ENCODE measurements at regions not wholly inside any gene's neighbourhood (a gene's known extent, or its start where the extent isn't known, plus 50 kb on each side); places are given as distances from the start of the nearest gene placed in this dataset.

GRCh38 chr5:164350236-164350635, 844.8 kb downstream of the MAT2B start:
- no peak overlapping the region for H2AFZ ChIP-seq (ENCODE audit: control insufficient read depth, low read depth, low read length)
- CTCF ChIA-PET: interaction anchor here (1.0 to 1.2 kb wide), 2 partner anchors 11 to 126 kb away, joined by 3 to 6 read pairs; no protein-coding TSS in a partner anchor
- no peaks in the 10 kb centered on the region for H3K27me3 ChIP-seq (replicated peaks in 1 of 2; ENCODE audit: control insufficient read depth in 2 of 2, insufficient read depth in 2 of 2, low read length in 1 of 2)
- TF ChIP-seq ASH2L (IDR thresholded peaks at IDR 0.05; ENCODE audit: borderline replicate concordance, low read depth) (no peak), CTCF (IDR thresholded peaks at IDR 0.05 in 2 of 3, conservative IDR thresholded peaks at IDR 0.05 in 1 of 3; ENCODE audit: control insufficient read depth in 2 of 3, extremely low read depth in 1 of 3, insufficient read depth in 1 of 3, low read depth in 3 of 3, low read length in 3 of 3) (no peak), PML (IDR thresholded peaks at IDR 0.05; ENCODE audit: low read length) (no peak), POLR2AphosphoS5 (IDR thresholded peaks at IDR 0.05; ENCODE audit: low read length) (no peak), ZSCAN29 (IDR thresholded peaks at IDR 0.05) (no peak), SRF (IDR thresholded peaks at IDR 0.05; ENCODE audit: low read depth in 2 of 2, low read length in 2 of 2) (no peak), MYB (IDR thresholded peaks at IDR 0.05; ENCODE audit: borderline replicate concordance, low read depth, low read length) (no peak), ESRRA (IDR thresholded peaks at IDR 0.05; ENCODE audit: low read length) (no peak), PKNOX1 (IDR thresholded peaks at IDR 0.05) (no peak), SREBF1 (IDR thresholded peaks at IDR 0.05; ENCODE audit: low read length) (no peak), SMC3 (IDR thresholded peaks at IDR 0.05; ENCODE audit: borderline replicate concordance, low read length) (no peak), MXI1 (IDR thresholded peaks at IDR 0.05; ENCODE audit: low read depth, low read length) (no peak)
- TF ChIP-seq, protein P1, sequence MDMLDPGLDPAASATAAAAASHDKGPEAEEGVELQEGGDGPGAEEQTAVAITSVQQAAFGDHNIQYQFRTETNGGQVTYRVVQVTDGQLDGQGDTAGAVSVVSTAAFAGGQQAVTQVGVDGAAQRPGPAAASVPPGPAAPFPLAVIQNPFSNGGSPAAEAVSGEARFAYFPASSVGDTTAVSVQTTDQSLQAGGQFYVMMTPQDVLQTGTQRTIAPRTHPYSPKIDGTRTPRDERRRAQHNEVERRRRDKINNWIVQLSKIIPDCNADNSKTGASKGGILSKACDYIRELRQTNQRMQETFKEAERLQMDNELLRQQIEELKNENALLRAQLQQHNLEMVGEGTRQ (IDR thresholded peaks at IDR 0.05; ENCODE audit: borderline replicate concordance, low read depth, low read length): no peak
- TF ChIP-seq, protein P2, sequence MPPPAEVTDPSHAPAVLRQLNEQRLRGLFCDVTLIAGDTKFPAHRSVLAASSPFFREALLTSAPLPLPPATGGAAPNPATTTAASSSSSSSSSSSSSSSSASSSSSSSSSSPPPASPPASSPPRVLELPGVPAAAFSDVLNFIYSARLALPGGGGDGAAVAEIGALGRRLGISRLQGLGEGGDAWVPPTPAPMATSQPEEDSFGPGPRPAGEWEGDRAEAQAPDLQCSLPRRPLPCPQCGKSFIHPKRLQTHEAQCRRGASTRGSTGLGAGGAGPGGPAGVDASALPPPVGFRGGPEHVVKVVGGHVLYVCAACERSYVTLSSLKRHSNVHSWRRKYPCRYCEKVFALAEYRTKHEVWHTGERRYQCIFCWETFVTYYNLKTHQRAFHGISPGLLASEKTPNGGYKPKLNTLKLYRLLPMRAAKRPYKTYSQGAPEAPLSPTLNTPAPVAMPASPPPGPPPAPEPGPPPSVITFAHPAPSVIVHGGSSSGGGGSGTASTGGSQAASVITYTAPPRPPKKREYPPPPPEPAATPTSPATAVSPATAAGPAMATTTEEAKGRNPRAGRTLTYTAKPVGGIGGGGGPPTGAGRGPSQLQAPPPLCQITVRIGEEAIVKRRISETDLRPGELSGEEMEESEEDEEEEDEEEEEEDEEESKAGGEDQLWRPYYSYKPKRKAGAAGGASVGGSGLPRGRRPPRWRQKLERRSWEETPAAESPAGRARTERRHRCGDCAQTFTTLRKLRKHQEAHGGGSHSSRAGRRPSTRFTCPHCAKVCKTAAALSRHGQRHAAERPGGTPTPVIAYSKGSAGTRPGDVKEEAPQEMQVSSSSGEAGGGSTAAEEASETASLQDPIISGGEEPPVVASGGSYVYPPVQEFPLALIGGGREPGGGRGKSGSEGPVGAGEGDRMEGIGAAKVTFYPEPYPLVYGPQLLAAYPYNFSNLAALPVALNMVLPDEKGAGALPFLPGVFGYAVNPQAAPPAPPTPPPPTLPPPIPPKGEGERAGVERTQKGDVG (CRISPR knock-in tag; IDR thresholded peaks at IDR 0.05): no peak
- TF ChIP-seq, protein P3, sequence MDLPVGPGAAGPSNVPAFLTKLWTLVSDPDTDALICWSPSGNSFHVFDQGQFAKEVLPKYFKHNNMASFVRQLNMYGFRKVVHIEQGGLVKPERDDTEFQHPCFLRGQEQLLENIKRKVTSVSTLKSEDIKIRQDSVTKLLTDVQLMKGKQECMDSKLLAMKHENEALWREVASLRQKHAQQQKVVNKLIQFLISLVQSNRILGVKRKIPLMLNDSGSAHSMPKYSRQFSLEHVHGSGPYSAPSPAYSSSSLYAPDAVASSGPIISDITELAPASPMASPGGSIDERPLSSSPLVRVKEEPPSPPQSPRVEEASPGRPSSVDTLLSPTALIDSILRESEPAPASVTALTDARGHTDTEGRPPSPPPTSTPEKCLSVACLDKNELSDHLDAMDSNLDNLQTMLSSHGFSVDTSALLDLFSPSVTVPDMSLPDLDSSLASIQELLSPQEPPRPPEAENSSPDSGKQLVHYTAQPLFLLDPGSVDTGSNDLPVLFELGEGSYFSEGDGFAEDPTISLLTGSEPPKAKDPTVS (IDR thresholded peaks at IDR 0.05; ENCODE audit: low read depth, low read length): no peak
- SMC1A ChIA-PET (ENCODE audit: uncharacterized antibody, unreplicated experiment): interaction anchor here (0.9 to 9.4 kb wide), 12 partner anchors 8 to 192 kb away, joined by 3 to 128 read pairs (median 3); no protein-coding TSS in a partner anchor
- H3K27ac ChIP-seq (ENCODE audit: control insufficient read depth, insufficient read depth): no peak overlapping the region
- FAIRE-seq (no peak), DNase-seq (ENCODE audit: low read depth, low spot score) (no peak), ATAC-seq (no peak)
- in situ Hi-C loops (cut with MboI): no loop called here
- WGBS (ENCODE audit: insufficient coverage, insufficient replicate concordance, low lambda C conversion rate, missing lambda C conversion rate): 0% methylated on average over 1 of the region's 1 CpG
- no peaks in the 10 kb centered on the region for H3K79me2 ChIP-seq (ENCODE audit: control insufficient read depth, insufficient read depth, low read length)
- H3K36me3 ChIP-seq (ENCODE audit: control insufficient read depth in 2 of 2, insufficient read depth in 2 of 2, low read length in 1 of 2): no peaks in the 10 kb centered on the region
- H3K4me1 ChIP-seq (ENCODE audit: control insufficient read depth, insufficient read depth, low read length): no peaks in the 10 kb centered on the region
- H3K9me3 ChIP-seq (replicated peaks; ENCODE audit: control insufficient read depth, insufficient read depth, low read length): no peaks in the 10 kb centered on the region
- H4K20me1 ChIP-seq (ENCODE audit: control insufficient read depth, insufficient read depth): no peaks in the 10 kb centered on the region
- no peak overlapping the region for H3K9ac ChIP-seq (ENCODE audit: control insufficient read depth, insufficient read depth, low read length)
- no peak overlapping the region for H3K4me3 ChIP-seq
- POLR2A ChIA-PET: interaction anchor here (1.0 to 2.6 kb wide), 4 partner anchors 8 to 12 kb away, joined by 3 to 9 read pairs (median 8); no protein-coding TSS in a partner anchor
- BruUV-seq (replicated peaks): no TSS peak
- intact Hi-C loops (cut with micrococcal nuclease; ENCODE audit: unreplicated experiment): no loop called here
- RAD21 ChIA-PET (ENCODE audit: unreplicated experiment): interaction anchor here (1.4 to 10.2 kb wide), 4 partner anchors 9 to 52 kb away, joined by 3 to 99 read pairs (median 4); no protein-coding TSS in a partner anchor
- no peak overlapping the region for H3K4me2 ChIP-seq (ENCODE audit: control insufficient read depth, insufficient read depth)

Data from GM12878 (cell line).